ENCODE measurements at regions not wholly inside any gene's neighbourhood (a gene's known extent, or its start where the extent isn't known, plus 50 kb on each side); places are given as distances from the start of the nearest gene placed in this dataset.

DNA sequence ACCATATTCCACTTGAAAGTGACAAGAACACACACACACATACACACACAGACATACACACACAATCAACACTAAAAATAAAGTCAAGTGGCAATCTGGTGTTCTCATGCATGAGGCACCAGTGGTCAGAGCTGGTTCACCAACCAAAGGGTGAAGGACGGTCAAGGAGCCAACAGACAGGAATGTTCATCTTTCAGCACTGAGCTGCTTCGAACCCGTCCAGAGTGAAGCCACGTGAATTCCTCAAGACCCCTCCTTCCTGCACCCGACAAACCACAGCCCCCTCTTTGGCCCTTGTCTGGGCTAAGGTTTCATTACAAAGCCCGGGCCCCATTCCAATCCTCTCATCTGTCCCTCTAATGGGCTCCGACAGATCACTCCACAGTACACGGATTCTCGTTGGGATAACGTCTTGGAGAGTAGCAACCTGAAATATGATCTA is 84.5 kb upstream of the SMIM23 start:
- Histone ChIP-seq H4K20me1 (ENCODE audit: insufficient read depth, low read length) (no peaks in the 10 kb centered on the region), H3K27ac (ENCODE audit: low read depth, low read length) (no peak overlapping the region), H3K4me2 (ENCODE audit: insufficient read depth, low read length) (no peak overlapping the region), H3K79me2 (ENCODE audit: insufficient read depth, low read length) (no peaks in the 10 kb centered on the region), H3K27me3 (ENCODE audit: insufficient read depth, low read length) (peaks cover 27% of the 10 kb centered on the region), H3K36me3 (ENCODE audit: insufficient read depth, low read length) (no peaks in the 10 kb centered on the region), H2AFZ (ENCODE audit: low read length) (no peak overlapping the region), H3K4me1 (ENCODE audit: insufficient read depth, low read length) (no peaks in the 10 kb centered on the region), H3K9me3 (ENCODE audit: low read depth, low read length) (no peaks in the 10 kb centered on the region), H3K4me3 (ENCODE audit: insufficient read depth, low read length) (no peak overlapping the region)
- DNase-seq (ENCODE audit: insufficient read length, low spot score, missing footprints), result no peak
- TF ChIP-seq, protein P1, sequence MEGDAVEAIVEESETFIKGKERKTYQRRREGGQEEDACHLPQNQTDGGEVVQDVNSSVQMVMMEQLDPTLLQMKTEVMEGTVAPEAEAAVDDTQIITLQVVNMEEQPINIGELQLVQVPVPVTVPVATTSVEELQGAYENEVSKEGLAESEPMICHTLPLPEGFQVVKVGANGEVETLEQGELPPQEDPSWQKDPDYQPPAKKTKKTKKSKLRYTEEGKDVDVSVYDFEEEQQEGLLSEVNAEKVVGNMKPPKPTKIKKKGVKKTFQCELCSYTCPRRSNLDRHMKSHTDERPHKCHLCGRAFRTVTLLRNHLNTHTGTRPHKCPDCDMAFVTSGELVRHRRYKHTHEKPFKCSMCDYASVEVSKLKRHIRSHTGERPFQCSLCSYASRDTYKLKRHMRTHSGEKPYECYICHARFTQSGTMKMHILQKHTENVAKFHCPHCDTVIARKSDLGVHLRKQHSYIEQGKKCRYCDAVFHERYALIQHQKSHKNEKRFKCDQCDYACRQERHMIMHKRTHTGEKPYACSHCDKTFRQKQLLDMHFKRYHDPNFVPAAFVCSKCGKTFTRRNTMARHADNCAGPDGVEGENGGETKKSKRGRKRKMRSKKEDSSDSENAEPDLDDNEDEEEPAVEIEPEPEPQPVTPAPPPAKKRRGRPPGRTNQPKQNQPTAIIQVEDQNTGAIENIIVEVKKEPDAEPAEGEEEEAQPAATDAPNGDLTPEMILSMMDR (IDR thresholded peaks at IDR 0.05; ENCODE audit: extremely low read depth, low read depth, low read length), result no peak

- Histone ChIP-seq H3K4me3 (ENCODE audit: insufficient read depth, low read length) (no peak overlapping the region), H4K20me1 (ENCODE audit: insufficient read depth, low read length) (no peaks in the 10 kb centered on the region), H3K4me1 (ENCODE audit: insufficient read depth, low read length) (no peaks in the 10 kb centered on the region), H3K79me2 (ENCODE audit: insufficient read depth, low read length) (no peaks in the 10 kb centered on the region), H3K9me3 (ENCODE audit: low read depth, low read length) (no peaks in the 10 kb centered on the region), H3K36me3 (ENCODE audit: insufficient read depth, low read length) (no peaks in the 10 kb centered on the region), H2AFZ (ENCODE audit: low read length) (no peak overlapping the region), H3K4me2 (ENCODE audit: insufficient read depth, low read length) (no peak overlapping the region), H3K27me3 (ENCODE audit: insufficient read depth, low read length) (peaks cover 27% of the 10 kb centered on the region), H3K27ac (ENCODE audit: low read depth, low read length) (no peak overlapping the region)
- DNase-seq (ENCODE audit: insufficient read length, low spot score, missing footprints), result no peak
- TF ChIP-seq, protein P1 (IDR thresholded peaks at IDR 0.05; ENCODE audit: extremely low read depth, low read depth, low read length), result no peak
Observed at GRCh38 chr5:171702135-171702770, 83.4 kb upstream of the SMIM23 start.

DNA sequence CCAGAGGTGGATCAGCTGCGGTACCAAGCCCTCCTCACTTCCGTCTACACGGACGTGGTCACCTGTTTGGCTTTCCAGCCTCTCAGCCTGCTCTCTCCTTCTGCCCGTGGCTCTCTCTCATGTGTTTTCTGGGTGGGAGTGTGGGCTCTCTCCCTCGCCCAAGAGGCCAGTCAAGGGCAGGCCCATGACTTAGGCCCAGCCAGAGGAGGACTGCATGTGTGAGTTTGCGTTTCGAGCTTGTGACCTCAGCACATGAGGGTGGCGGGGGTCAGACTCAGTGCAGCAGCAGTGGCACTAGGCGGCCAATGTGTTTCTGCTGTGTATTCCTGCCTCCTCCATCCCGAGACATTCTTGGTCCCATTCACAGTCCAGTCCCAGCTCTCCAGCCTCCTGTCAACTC is 82.5 kb upstream of the SMIM23 start:
- Histone ChIP-seq H3K27ac (ENCODE audit: low read depth, low read length) (no peak overlapping the region), H3K4me3 (ENCODE audit: insufficient read depth, low read length) (no peak overlapping the region), H3K79me2 (ENCODE audit: insufficient read depth, low read length) (no peaks in the 10 kb centered on the region), H3K36me3 (ENCODE audit: insufficient read depth, low read length) (no peaks in the 10 kb centered on the region), H3K27me3 (ENCODE audit: insufficient read depth, low read length) (peaks cover 27% of the 10 kb centered on the region), H3K4me1 (ENCODE audit: insufficient read depth, low read length) (no peaks in the 10 kb centered on the region), H4K20me1 (ENCODE audit: insufficient read depth, low read length) (no peaks in the 10 kb centered on the region), H3K9me3 (ENCODE audit: low read depth, low read length) (no peaks in the 10 kb centered on the region), H2AFZ (ENCODE audit: low read length) (no peak overlapping the region), H3K4me2 (ENCODE audit: insufficient read depth, low read length) (no peak overlapping the region)
- DNase-seq (ENCODE audit: insufficient read length, low spot score, missing footprints), result no peak
- TF ChIP-seq, protein P1 (IDR thresholded peaks at IDR 0.05; ENCODE audit: extremely low read depth, low read depth, low read length), result no peak

GRCh38 chr5:171705036-171705435 is 80.6 kb upstream of the SMIM23 start:
- no peak for DNase-seq (ENCODE audit: insufficient read length, low spot score, missing footprints)
- H3K4me1 ChIP-seq (ENCODE audit: insufficient read depth, low read length), result no peaks in the 10 kb centered on the region
- H3K4me3 ChIP-seq (ENCODE audit: insufficient read depth, low read length), result no peak overlapping the region
- TF ChIP-seq, protein P1 (IDR thresholded peaks at IDR 0.05; ENCODE audit: extremely low read depth, low read depth, low read length), result no peak
- no peak overlapping the region for H3K27ac ChIP-seq (ENCODE audit: low read depth, low read length)
- H3K79me2 ChIP-seq (ENCODE audit: insufficient read depth, low read length), result no peaks in the 10 kb centered on the region
- no peaks in the 10 kb centered on the region for H4K20me1 ChIP-seq (ENCODE audit: insufficient read depth, low read length)
- no peaks in the 10 kb centered on the region for H3K9me3 ChIP-seq (ENCODE audit: low read depth, low read length)
- H2AFZ ChIP-seq (ENCODE audit: low read length), result no peak overlapping the region
- no peak overlapping the region for H3K4me2 ChIP-seq (ENCODE audit: insufficient read depth, low read length)
- no peaks in the 10 kb centered on the region for H3K36me3 ChIP-seq (ENCODE audit: insufficient read depth, low read length)
- peaks cover 24% of the 10 kb centered on the region for H3K27me3 ChIP-seq (ENCODE audit: insufficient read depth, low read length)
